ENCODE measurements at regions not wholly inside any gene's neighbourhood (a gene's known extent, or its start where the extent isn't known, plus 50 kb on each side); places are given as distances from the start of the nearest gene placed in this dataset.

DNA sequence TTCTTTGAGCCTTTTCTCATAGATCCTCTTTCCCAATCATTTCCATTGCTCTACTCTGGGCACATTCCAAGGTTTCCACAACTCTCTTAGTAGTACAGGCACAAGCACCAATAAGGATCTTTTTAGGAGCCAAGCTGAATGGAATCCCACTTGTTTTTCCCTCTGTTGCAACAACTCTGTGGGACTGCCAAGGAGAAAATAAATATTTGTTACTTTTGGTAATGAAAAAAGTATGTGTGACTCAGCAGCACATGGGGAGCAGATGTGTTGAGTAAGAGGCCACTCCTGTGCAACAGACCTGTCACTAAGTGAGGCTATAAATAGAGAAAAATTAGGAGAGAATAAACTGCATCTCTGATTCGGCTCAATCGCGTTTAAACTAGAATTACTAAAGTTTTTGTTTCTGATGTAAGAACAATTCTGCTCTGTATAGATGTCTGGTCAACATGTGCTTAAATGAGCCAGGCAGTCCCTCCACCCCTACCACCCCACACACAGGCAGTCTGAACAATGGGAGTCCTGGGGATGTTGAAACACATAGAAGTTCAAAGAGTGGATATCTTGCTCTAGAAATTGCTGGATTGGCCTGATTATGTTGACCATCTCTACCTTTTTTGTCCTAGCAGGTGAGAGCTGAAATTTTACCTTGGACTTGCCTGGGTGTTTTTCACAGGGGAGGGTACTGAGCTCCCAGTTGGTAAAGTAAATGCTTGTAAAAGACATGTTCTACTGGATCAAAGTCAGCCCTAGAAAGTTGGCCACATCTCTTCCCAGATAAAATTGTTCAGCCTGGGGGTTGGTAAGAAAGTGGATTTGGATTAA lies 244.3 kb upstream of the NOVA1 start:
- ATAC-seq (peak; percentile 35), DNase-seq (peak; percentile 4 to 37)
- intact Hi-C loops (cut with DNase I, micrococcal nuclease), result no loop called here

DNA sequence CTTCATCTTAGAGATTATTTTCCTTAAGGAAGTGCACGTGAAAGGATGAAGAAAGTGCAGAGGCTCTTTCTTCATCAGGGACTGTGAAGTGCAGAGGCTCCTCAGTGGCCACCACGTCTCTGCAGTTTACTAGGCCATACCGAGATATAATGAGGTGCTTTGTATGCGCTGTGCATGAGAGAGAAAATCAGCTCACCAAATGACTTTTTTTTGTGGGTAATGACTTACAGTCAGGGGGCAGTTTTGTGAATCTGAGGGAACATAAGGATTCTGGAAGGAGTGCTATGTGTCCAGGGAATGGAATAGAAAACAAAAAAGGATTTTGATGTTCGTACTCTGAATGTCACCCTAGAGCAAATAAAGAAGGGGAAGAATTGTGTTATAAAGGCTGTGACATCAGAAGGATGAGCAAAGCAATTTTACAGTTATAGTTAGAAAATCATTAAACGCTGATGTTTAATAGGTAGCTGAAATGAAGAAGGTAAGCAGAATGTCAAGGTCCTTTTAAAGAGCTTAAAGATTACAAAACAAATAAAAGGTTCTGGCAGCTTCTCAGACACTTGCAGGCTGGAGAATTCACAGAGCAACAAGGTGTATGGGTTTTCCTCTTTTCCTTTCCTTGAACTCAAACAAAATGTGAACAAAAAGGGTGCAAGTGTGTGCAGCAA lies 247.5 kb upstream of the NOVA1 start:
- ATAC-seq (peak; percentile 79), DNase-seq (no peak)
- intact Hi-C loops (cut with DNase I, micrococcal nuclease), result no loop called here

DNA sequence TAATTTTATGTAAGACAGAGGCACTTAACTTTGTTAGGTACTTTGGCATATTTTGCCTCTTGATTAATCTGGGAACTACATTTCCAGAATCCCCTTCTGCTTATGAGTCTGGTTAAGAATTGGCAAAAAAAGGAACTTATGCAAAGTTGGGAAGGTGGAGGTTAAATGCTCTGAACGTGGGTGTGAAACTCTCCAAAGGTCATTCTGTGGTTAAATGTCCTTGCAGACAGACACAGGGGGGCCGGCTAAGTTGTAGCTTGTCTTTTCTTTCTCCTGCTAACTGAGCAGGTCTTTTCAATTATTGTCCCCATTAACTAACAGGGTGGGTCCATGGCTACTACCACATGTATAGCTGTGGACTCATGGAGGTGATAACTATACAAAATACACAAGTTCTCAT lies 248.6 kb upstream of the NOVA1 start:
- no peak for ATAC-seq
- peak in 1 of 2 donors; percentile 4 for DNase-seq
- intact Hi-C loops (cut with DNase I, micrococcal nuclease), result no loop called here

DNA sequence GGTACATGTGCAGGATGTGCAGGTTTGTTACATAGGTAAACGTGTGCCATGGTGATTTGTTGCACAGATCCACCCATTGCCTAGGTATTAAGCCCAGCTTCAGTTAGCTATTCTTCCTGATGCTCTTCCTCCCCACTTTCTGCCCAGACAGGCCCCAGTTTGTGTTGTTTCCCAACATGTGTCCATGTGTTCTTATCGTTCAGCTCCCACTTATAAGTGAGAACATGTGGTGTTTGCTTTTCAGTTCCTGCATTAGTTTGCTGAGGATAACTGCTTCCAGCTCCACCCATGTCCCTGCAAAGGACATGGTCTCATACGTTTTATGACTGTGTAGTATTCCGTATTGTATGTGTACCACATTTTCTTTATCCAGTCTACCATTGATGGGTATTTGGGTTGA lies 251.7 kb upstream of the NOVA1 start:
- intact Hi-C loops (cut with DNase I, micrococcal nuclease), result no loop called here
- ATAC-seq, result peak; percentile 27
- no peak for DNase-seq

DNA sequence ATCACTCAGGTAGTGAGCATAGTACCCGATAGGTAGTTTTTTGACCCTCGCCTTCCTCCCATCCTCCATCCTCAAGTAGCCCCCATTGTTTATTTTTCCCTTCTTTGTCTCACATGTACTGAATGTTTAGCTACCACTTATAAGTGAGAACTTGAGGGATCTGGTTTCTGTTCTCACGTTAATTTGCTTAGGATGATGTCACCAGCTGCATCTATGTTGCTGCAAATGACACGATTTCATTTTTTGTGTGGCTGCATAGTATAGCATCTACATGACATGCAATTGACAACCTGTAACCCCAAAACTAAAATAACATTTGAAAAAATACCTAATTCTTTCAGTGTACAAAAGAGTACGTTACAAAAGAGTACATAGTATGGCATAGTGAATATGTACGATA lies 254.0 kb upstream of the NOVA1 start:
- no peak for ATAC-seq
- no peak for DNase-seq
- intact Hi-C loops (cut with DNase I, micrococcal nuclease), result no loop called here

DNA sequence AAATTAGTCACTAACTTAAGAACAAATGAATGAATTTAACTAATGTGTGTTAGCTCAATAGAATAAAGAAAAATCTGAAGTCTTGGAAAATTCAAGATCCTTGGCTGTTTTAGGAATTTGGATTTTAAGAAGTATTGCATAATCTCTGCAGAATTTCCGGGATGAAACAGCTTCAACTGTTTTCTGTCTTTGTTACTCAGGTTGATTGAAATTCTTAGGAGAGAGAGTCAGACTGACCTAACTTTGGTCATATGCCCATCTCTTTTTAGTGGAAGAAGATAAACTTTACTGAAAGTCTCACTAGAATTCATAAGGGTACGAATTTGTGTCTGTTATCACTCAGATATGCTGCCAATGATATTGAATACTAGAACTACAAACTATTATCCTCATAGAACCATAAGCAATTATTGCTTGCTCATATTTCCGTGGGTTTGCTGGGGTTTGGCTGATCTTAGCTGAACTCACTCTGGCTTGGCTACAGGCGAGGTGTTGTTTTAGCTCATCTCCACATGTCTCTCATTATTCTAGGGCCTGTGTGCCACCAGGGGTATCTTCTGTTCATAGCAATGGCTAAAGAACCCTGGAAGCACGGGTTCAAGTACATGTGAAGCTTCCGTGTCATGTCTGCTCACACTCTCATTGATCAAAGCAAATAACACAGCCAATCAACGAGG lies 257.4 kb upstream of the NOVA1 start:
- ATAC-seq (no peak), DNase-seq (no peak)
- intact Hi-C loops (cut with DNase I, micrococcal nuclease), result no loop called here

DNA sequence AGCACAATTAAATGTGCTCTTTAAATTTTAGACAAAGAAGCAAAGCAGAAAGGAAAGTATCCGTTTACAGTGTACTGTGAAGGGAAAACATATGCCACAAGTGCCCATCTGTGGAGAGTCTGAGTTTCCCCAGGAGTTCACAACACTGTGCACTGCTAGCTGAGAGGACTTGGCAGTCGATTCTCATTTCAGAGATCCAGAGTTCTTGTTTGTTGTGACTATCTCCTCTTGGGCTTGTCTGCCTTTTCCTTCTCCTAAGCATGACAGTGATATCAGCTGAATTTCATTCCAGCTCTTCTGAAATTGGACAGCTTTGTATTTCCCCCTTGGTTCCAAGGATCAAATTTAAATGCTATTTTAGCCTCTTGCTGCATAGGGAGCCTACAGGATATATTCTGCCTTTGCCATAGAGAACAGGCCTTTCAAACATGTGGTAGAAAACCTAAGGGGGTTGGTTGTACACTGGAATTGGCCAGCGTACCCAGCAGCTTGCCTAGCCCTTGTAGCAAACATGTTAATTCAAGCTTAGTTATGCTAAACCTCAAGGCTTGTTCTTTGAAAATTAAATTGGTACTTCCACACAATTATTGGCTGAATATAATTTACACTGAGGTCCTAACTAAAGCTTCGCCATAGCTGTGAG lies 259.2 kb upstream of the NOVA1 start:
- ATAC-seq (no peak), DNase-seq (no peak)
- intact Hi-C loops (cut with DNase I, micrococcal nuclease), result no loop called here

DNA sequence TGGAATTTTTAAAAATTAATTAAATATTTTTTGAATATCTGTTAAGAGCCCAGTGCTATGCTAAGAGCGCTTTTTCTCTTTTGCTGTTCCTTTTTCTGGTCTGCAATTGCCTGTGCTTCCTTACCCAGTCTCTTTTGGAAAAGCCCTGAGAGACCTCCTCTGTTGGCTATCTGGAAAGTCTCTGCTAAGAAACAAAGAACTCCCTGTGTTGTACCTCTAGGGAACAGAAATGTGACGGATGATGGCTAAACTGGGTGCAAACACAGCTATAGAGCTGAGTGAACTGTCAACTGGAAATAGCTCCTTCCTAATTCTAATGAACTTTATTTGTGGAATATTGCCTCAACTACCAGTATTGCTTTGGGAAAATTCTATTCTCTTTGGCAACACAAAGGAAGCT lies 261.6 kb upstream of the NOVA1 start:
- no peak for DNase-seq
- ATAC-seq, result no peak
- intact Hi-C loops (cut with DNase I, micrococcal nuclease), result no loop called here

DNA sequence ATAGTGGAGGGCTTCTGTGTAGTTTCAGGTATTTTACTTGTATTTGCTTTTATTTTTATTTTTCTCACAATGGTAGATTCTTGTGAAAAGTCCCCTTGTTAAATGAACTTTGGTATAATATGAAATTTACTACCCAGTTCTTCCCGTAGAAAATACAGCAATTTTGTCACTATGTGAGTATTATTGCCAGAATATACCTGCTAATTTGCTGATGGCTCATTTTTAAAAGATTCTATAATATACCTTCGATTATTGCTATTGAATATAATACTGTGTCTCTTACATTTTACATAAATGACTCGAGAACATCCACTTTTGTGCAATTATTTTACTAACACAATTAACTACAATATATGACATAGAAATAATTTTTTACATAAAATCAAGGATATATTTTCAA lies 262.3 kb upstream of the NOVA1 start:
- no peak for ATAC-seq
- intact Hi-C loops (cut with DNase I, micrococcal nuclease), result no loop called here
- DNase-seq, result no peak

DNA sequence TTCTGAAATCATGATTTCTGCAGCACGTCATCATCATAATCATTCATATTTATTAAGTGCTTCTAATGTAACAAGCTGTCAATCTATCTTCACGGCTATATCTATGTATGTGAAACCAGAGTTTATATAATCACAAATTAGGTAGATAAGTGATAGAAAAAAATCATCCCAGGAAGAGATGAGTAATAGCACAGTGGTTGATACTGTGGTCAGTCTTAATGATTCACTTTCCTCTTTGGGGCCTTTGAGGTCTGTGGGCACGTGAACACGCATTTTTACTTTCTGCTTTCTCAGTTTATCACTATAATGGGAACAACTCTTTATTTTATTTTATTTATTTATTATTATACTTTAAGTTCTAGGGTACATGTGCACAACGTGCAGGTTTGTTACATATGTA lies 265.9 kb upstream of the NOVA1 start:
- intact Hi-C loops (cut with DNase I, micrococcal nuclease), result no loop called here
- no peak for ATAC-seq
- DNase-seq, result no peak

DNA sequence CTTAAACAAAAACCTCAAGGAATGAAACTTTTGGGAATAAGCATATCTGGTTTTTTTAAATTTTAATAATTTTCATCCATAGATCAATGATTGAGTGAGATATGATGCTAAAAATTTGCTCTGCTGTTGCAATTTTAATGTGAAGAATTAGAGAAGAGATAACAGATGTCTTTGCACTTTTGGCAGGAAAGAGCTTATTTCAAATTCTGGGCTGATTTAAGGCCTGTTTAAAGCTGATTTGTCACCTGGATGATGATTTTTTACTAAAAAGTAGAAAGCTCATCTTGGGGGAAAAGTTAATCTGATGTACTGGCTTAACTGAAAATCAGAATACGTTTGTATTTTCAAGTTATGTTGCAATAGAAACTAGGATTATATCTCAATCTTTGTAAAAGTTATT lies 268.9 kb upstream of the NOVA1 start:
- DNase-seq, result no peak
- ATAC-seq, result no peak
- intact Hi-C loops (cut with DNase I, micrococcal nuclease), result no loop called here

DNA sequence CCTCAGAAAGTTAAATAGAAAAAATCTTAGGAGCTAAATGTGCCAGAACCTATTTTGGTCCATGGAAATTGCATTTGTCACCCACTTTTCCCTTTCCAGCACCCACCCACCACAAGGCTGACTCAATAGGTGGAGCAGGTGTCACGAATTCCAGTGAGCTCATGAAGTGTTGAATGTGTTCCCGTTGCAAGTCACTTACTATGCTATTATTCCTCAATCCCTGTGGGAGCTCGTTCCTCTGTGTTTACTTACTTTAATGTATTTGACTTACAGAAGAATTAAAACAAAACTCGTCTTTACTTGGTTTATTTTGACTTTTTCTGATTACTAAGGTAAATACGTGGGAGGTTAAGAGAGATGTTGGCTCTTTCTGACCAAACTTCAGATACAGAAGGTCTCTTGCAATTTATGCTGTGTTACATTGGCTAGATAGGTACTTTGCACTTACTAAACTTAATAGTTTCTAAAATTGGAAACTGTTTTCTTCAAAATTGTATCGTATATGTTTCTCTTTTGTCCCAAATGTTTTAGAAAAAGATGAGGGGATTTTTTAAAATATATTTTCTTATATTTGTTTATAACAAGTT lies 269.4 kb upstream of the NOVA1 start:
- DNase-seq (no peak), ATAC-seq (no peak)
- intact Hi-C loops (cut with DNase I, micrococcal nuclease), result no loop called here

DNA sequence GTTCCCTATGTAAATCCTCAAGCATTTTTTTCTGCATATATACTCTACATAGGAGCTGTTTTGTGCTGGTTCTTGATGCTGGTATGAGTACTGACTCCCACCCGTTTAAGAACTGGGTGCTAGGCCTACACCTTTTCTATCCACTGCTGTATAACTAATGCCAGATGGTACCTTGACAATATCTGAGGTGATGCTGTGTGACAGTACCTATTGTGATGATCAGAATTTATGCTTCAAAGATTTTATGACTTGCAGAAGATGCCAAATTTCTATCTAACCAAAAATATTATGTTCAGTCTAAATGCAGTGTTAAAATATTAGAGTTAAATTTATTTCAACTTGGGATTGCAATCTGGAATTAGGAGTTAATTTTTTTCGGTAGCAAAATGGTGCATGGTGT lies 272.3 kb upstream of the NOVA1 start:
- no peak for ATAC-seq
- intact Hi-C loops (cut with DNase I, micrococcal nuclease), result no loop called here

DNA sequence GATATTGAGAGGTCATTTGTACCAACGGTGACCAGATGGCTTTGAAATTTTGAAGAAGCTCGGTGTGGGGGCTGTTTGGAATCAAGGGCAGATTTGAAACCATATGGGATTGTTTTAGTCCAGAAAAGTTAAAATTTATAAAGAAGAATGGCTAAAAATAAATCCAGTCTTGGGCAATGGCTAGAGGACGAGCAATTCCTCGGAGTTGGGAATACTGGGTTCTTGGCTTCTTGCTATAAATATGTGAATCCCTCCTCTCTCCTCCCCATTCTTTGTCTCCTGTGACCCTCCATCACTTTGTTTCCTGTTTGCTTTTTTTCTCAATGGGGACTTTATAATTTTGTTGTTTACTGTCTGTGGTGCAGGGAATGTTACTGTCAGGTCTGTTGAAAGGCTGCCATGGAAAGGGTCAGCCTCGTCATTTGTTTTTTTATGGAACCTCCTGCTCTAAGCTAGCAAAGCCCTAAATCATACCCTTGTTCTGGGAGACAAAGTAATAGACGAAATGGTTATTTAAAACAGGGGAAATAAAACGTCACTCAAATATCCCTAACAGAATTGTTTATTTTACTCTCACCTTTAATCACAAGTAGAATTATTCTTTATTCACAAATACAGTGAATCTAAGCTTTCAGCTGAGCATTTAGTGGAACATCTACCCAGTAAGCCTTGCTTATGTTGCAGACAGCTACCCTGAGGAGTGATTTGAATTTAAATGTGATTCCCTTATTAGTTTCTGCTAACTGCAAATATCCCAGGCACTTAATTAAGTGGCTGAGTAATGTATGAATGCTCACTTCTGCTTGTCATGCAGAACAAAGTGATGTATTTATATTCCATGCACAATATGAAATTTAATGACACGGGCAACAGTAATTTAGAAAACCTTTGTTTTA lies 273.1 kb upstream of the NOVA1 start:
- DNase-seq (no peak), ATAC-seq (no peak)
- intact Hi-C loops (cut with DNase I, micrococcal nuclease), result no loop called here

More for the DNA sequence above, 272.3 kb upstream of the NOVA1 start:
- no peak for DNase-seq

DNA sequence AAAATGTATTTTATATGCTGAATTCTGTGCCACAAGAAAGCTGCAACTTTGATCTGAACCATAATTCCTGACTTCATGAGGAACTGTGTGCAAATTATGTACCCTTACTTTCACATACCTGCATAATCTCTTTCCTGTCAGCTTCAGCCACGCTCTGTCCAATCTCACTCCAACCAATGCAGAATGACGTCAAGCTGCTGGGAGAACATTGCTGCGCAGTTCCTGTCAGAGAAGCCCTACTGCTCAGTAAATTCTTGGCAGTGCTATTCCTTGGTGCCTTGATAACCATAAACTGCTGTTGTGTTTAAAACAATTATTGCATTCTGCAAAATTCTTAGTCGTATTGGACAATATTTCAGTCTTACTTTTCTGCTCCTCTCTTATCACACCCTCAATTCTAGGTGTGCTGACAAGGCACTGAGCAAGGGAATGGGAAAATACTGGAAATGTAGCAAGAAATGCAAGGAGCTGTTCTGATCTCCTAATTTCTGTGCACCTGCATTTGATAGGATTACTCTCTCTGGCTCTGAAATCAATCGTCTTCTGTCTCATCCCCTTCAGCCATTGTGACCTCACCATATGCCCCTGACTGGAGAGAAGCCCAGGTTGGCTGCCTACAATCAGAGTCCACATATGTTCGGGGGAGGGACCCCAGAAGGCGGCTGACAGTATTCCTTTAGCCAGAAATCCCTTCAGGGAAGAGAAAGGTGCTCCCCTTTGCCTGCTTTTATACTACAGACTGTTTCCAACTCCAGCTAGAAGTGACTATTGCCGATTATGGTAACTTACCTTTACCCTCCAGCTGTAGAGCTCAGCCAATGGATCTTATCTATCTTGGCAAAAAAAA lies 274.9 kb upstream of the NOVA1 start:
- peak in 1 of 2 donors; percentile 5 for DNase-seq
- intact Hi-C loops (cut with DNase I, micrococcal nuclease), result no loop called here
- ATAC-seq, result peak; percentile 60

DNA sequence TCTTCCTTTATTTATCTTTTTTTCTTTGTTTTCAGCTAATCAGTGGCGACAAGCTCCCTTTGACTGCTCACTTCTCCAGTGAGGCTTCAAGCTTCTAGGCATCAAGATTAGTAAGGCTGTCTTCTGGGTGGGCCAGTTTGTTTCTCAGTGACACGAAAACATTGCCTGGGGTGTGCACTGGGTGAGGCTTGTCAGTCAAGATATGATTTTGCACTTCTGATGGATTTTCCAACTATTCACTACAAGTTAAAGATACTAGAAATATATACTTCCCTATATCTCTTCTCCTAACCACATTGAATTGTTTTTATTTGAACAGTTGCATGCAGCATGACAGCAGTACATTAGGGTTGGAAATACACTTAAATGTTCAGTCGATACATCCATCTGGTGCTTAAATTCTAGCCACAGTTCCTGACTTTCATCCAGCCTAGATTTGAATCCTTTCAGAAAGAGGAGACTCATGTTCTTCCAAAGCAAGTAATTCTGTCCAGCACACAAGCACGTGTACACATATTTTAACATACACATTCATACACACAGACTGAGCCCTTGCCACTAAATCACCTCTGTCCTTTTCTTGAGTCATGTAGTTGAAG lies 275.6 kb upstream of the NOVA1 start:
- no peak for DNase-seq
- intact Hi-C loops (cut with DNase I, micrococcal nuclease), result no loop called here
- ATAC-seq, result no peak

DNA sequence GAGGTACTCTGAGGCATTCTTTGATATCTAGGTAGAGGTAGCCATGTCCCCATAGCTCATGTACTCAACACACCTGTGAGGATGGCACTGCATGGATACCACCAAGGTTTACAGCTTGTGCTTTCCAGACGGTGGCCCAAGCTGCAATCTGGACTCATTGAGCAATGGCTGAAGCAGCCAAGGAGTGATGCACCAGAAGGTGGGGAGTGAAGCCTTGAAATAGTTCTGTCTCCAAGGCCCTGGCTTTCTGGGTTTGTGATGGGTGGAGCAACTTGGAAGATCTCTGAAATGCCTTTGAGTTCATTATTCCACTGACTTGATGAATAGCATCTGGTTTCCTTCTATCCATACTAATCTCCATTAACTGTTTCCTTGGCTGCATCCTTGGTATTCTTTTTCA lies 290.0 kb upstream of the NOVA1 start:
- no peak for DNase-seq
- intact Hi-C loops (cut with DNase I, micrococcal nuclease), result no loop called here
- ATAC-seq, result no peak
